Liver (tissue), 7 donors: ENCODE measurements at regions not wholly inside any gene's neighbourhood (a gene's known extent, or its start where the extent isn't known, plus 50 kb on each side); places are given as distances from the start of the nearest gene placed in this dataset.

Experiments used
- DNase-seq: peaks from one replicate; pipeline ENCODE4 v3.0.0-alpha.2; 2017; ENCODE audit warnings: low spot score
- H3K27ac ChIP-seq, 2 donors: one replicate each; pipeline ENCODE4 v1.7.0; 2013; ENCODE audit warnings: inconsistent platforms in 2 of 2, low read length in 2 of 2, control low read depth in 1 of 2, low read depth in 1 of 2, mild to moderate bottlenecking in 1 of 2
- H3K27me3 ChIP-seq, 4 donors: one replicate each; pipeline versions ENCODE4 v1.6.1 to v1.7.0; 2013; ENCODE audit warnings: low read length in 3 of 4, inconsistent platforms in 1 of 4, mild to moderate bottlenecking in 1 of 4, moderate library complexity in 1 of 4; ENCODE audit not compliant: control insufficient read depth in 4 of 4, insufficient read depth in 4 of 4
- H3K36me3 ChIP-seq, 4 donors: one replicate each; pipeline versions ENCODE4 v1.6.1 to v1.7.0; 2013; ENCODE audit warnings: low read length in 3 of 4, mild to moderate bottlenecking in 3 of 4, low read depth in 1 of 4, moderate library complexity in 1 of 4; ENCODE audit not compliant: control insufficient read depth in 4 of 4, insufficient read depth in 3 of 4
- H3K4me1 ChIP-seq, 4 donors: one replicate each; pipeline versions ENCODE4 v1.6.1 to v1.7.0; 2013; ENCODE audit warnings: low read length in 3 of 4, mild to moderate bottlenecking in 3 of 4, moderate library complexity in 1 of 4; ENCODE audit not compliant: control insufficient read depth in 4 of 4, insufficient read depth in 4 of 4
- H3K4me3 ChIP-seq, 3 donors: one replicate each; pipeline versions ENCODE4 v1.6.1 to v1.7.0; 2013; ENCODE audit warnings: low read length in 3 of 3, control low read depth in 1 of 3, low read depth in 1 of 3, mild to moderate bottlenecking in 1 of 3
- H3K9ac ChIP-seq, 2 donors: one replicate each; pipeline ENCODE4 v1.7.0; 2013; ENCODE audit warnings: low read length in 2 of 2, mild to moderate bottlenecking in 2 of 2, moderate library complexity in 2 of 2, control low read depth in 1 of 2, low read depth in 1 of 2
- H3K9me3 ChIP-seq, 4 donors: one replicate each; pipeline versions ENCODE4 v1.6.1 to v1.7.0; 2013; ENCODE audit warnings: low read length in 3 of 4; ENCODE audit not compliant: control insufficient read depth in 4 of 4
- ATF3 ChIP-seq: IDR thresholded peaks from 2 replicates; pipeline ENCODE4 v1.6.1; 2016; ENCODE audit warnings: antibody characterized with exemption
- EGR1 ChIP-seq, 2 donors: IDR thresholded peaks; 2 replicates each; pipeline ENCODE4 v1.6.1; 2016 to 2018; ENCODE audit warnings: antibody characterized with exemption in 2 of 2, low read depth in 2 of 2
- FOXA1 ChIP-seq: IDR thresholded peaks from 2 replicates; pipeline ENCODE4 v1.6.1; 2016; ENCODE audit warnings: antibody characterized with exemption
- FOXA2 ChIP-seq: IDR thresholded peaks from 2 replicates; pipeline ENCODE4 v1.6.1; 2016; ENCODE audit warnings: antibody characterized with exemption
- GABPA ChIP-seq, 2 donors: IDR thresholded peaks in 1 of 2; conservative IDR thresholded peaks in 1 of 2; 2 replicates each; pipeline ENCODE4 v1.6.1; 2016; ENCODE audit warnings: antibody characterized with exemption in 2 of 2, mild to moderate bottlenecking in 1 of 2, moderate library complexity in 1 of 2
- HNF4A ChIP-seq, 2 donors: conservative IDR thresholded peaks; 2 replicates each; pipeline ENCODE4 v1.6.1; 2016; ENCODE audit warnings: antibody characterized with exemption in 2 of 2, mild to moderate bottlenecking in 2 of 2
- HNF4G ChIP-seq: IDR thresholded peaks from 2 replicates; pipeline ENCODE4 v1.6.1; 2016; ENCODE audit warnings: antibody characterized with exemption
- MAX ChIP-seq: IDR thresholded peaks from 2 replicates; pipeline ENCODE4 v1.6.1; 2016; ENCODE audit warnings: antibody characterized with exemption
- NR2F2 ChIP-seq: IDR thresholded peaks from 2 replicates; pipeline ENCODE4 v1.6.1; 2016; ENCODE audit warnings: antibody characterized with exemption
- RAD21 ChIP-seq, 2 donors: IDR thresholded peaks; 2 replicates each; pipeline ENCODE4 v1.6.1; 2016; ENCODE audit warnings: antibody characterized with exemption in 2 of 2, mild to moderate bottlenecking in 2 of 2
- REST ChIP-seq: IDR thresholded peaks from 2 replicates; pipeline ENCODE4 v1.6.1; 2016; ENCODE audit warnings: antibody characterized with exemption, mild to moderate bottlenecking
- RXRA ChIP-seq, 2 donors: IDR thresholded peaks; 2 replicates each; pipeline ENCODE4 v1.6.1; 2017 to 2018; ENCODE audit warnings: antibody characterized with exemption in 2 of 2, mild to moderate bottlenecking in 1 of 2
- SP1 ChIP-seq: IDR thresholded peaks from 2 replicates; pipeline ENCODE4 v1.6.1; 2018; ENCODE audit warnings: antibody characterized with exemption, mild to moderate bottlenecking
- TAF1 ChIP-seq: conservative IDR thresholded peaks from 2 replicates; pipeline ENCODE4 v1.6.1; 2016; ENCODE audit warnings: antibody characterized with exemption, mild to moderate bottlenecking
- YY1 ChIP-seq: IDR thresholded peaks from 2 replicates; pipeline ENCODE4 v1.6.1; 2016; ENCODE audit warnings: antibody characterized with exemption, mild to moderate bottlenecking
- ZBTB33 ChIP-seq: IDR thresholded peaks from 2 replicates; pipeline ENCODE4 v1.6.1; 2016; ENCODE audit warnings: antibody characterized with exemption
- WGBS: extraction: QIAGEN DNeasy Blood & Tissue Kit; methylation state at CpG from one replicate; pipeline ENCODE4 v1.1.7; 2013; 5-methylcytosine and 5-hydroxymethylcytosine counted together
- donor health status: healthy.
- donor health status: healthy.
- donor health status: healthy.
- donor health status: healthy.

- no peak overlapping the region for H3K27ac ChIP-seq
- no peak overlapping the region for H3K4me3 ChIP-seq
- no peak for TF ChIP-seq YY1
- TF ChIP-seq ZBTB33, result no peak
- no peak for TF ChIP-seq MAX
- TF ChIP-seq HNF4G, result no peak
- TF ChIP-seq HNF4A (conservative IDR thresholded peaks at IDR 0.05), result no peak
- no peak for TF ChIP-seq SP1
- no peak for TF ChIP-seq GABPA (IDR thresholded peaks at IDR 0.05 in 1 of 2, conservative IDR thresholded peaks at IDR 0.05 in 1 of 2)
- no peak for TF ChIP-seq RAD21 (IDR thresholded peaks at IDR 0.05)
- TF ChIP-seq FOXA2, result no peak
- no peak for TF ChIP-seq RXRA (IDR thresholded peaks at IDR 0.05)
- no peak for TF ChIP-seq TAF1
- no peak for TF ChIP-seq FOXA1
- DNase-seq, result no peak
- H3K27me3 ChIP-seq, result no peaks in the 10 kb centered on the region
- H3K36me3 ChIP-seq, result no peaks in the 10 kb centered on the region
- no peaks in the 10 kb centered on the region for H3K9me3 ChIP-seq
- no peaks in the 10 kb centered on the region for H3K4me1 ChIP-seq
- H3K9ac ChIP-seq, result no peak overlapping the region
These were observed 63.0 kb upstream of the GALNT13 start for GRCh38 chr2:153808679-153809078.

- Histone ChIP-seq H3K27ac (no peak overlapping the region), H3K4me1 (no peaks in the 10 kb centered on the region), H3K9ac (no peak overlapping the region), H3K9me3 (no peaks in the 10 kb centered on the region), H3K36me3 (no peaks in the 10 kb centered on the region), H3K27me3 (no peaks in the 10 kb centered on the region), H3K4me3 (no peak overlapping the region)
- 30% methylated on average over 1 of the region's 1 CpG for WGBS
- DNase-seq, result no peak
- no peak for TF ChIP-seq FOXA1
- no peak for TF ChIP-seq RAD21 (IDR thresholded peaks at IDR 0.05)
- TF ChIP-seq YY1, result no peak
- TF ChIP-seq EGR1 (IDR thresholded peaks at IDR 0.05; ENCODE audit: low read depth in 2 of 2), result no peak
- no peak for TF ChIP-seq ATF3
- no peak for TF ChIP-seq SP1
- TF ChIP-seq RXRA (IDR thresholded peaks at IDR 0.05), result no peak
- no peak for TF ChIP-seq ZBTB33
- TF ChIP-seq NR2F2, result no peak
- no peak for TF ChIP-seq TAF1
- no peak for TF ChIP-seq REST
These were observed 60.2 kb upstream of the GALNT13 start for GRCh38 chr2:153811516-153811915.
